Femur (tissue), 1 donor: ENCODE measurements at regions not wholly inside any gene's neighbourhood (a gene's known extent, or its start where the extent isn't known, plus 50 kb on each side); places are given as distances from the start of the nearest gene placed in this dataset.
"Not testable (repeated sequence)": the region's sequence is repeated elsewhere in the genome, so short reads cannot be mapped to it uniquely, and the experiment has no call there.

ENCODE experiments used
- DNase-seq: peaks from one replicate; pipeline ENCODE4 v3.0.0-alpha.2; 2017

DNA sequence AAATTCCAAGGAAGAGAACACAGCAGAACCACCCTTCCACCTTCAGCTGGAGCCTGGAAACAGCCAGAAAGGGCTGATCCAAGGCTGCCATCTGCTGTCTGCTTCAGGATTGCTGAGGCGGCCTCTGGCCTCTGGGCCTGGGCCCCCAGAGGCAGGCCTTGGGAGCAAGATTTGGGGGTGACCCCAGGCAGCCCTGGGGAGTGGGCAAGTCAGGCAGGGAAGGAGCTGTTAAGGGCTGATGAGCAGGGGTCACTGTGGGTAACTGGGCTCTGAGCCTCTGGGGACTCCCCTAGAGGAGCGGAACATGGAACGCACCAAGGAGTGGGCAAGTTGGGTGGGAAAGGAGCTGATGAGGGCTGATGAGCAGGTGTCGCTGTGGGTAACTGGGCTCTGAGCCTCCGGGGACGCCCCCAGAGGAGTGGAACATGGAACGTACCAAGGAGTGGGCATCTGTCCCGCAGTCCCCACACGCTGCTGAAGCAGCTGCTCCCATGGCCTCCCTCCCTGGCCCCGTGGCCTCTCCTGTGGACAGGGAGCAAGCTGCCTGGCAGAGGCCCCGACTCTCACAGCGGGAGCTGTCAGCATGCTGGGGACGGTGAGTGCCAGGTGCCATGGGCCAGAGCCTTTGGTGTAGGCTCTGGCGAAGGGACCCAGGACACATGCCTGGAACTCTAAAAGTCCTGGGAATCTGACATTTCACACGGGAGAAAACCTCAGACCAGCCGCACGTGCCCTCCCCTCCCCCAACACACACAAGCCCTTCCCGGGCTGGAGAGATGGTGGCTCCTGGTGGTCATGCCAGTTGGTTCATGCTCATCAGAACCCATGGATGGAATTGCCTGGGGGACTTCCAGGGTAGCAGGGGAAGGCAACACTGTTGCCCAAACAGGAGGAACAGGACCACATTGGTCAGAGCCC is 148.8 kb downstream of the NPIPB11 start:
- not testable (repeated sequence) for DNase-seq

- peak; percentile 17 for DNase-seq
Measured at GRCh38 chr16:29256501-29256981, 150.0 kb downstream of the NPIPB11 start.

- peak; percentile 26 for DNase-seq
Measured at GRCh38 chr16:29255957-29256356, 150.6 kb downstream of the NPIPB11 start.

DNA sequence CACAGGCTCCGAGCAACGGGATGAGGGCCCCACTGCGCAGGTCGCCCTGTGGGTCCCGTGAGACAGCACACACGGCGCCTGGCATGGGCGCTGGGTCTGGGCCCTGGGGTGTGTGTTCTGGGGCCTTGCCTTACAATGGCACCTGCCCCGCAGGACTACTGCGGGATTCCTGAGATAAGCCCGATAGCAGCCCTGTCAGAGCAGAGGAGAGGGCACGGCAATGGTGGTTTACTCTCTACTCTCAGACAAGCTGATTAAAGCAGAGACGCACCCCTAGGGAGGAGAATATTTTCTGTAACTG is 151.1 kb downstream of the NPIPB11 start:
- DNase-seq: not testable (repeated sequence)

- peak; percentile 21 for DNase-seq
Measured at GRCh38 chr16:29254676-29255495, 151.6 kb downstream of the NPIPB11 start.

DNA sequence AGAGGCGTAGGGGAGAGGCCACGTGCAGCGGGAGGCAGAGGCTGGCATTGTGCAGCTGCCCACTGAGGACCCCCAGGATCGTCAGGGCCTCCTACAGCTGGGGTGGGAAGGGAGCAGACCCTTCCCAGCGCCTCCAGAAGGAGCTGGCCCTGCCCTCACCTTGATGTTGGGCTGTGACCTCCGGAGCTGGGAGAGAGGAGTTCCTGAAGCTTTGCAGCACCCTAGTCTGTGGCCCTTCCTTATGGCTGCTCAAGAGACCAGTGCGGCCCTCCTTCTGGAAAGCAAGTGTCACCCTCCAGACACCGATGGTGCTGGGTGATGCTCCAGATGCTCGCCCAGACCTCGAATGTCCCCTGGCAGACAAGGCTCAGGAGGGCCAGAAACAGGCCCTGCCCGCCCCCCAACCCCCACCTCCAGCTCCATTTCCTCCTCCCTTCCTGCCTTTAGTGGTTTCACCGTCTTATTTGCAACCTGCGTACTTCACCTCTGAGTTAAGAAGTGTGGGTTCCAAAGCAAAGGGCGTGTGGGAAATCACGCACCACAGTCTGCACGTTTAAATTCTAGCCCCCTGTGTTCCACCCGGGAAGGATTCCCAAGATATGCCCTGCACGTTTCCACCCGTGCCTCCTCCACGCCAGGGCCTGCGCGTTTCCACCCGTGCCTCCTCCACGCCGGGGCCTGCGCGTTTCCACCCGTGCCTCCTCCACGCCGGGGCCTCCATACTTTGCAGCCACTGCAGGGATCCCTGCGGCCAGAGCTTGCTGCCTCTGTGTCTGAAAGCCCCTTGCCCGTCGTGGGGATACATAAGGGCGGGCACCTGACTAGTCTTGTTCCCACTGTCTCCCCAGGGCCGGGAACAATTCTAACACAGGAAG is 152.6 kb downstream of the NPIPB11 start:
- peak; percentile 11 for DNase-seq

DNA sequence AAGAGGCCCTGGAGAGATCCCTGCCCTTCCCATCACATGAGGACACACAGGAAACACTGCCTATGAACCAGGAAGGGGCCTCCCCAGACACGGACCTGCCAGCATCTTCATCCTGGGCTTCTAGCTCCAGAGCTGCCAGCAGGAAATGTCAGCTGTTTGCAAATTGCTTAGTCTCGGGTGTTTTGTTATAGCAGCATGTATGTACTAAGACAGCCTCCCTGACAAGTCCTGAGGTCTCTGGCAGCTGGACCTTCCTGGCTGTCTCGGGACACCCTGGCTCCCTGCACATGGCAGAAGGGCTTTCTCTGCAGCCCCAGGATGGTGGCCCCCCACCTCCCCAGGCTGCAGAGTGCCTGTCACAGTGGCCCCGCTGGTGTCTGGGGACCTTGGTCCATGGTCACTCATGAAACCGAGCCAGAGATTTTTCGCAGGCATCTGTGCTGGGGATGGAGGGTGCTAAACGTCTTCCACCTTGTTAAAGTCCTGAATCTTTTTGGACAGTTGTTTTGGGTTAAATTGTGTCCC is 153.4 kb downstream of the NPIPB11 start:
- DNase-seq: peak; percentile 16

- not testable (repeated sequence) for DNase-seq
Measured at GRCh38 chr16:29252311-29252710, 154.2 kb downstream of the NPIPB11 start.

DNA sequence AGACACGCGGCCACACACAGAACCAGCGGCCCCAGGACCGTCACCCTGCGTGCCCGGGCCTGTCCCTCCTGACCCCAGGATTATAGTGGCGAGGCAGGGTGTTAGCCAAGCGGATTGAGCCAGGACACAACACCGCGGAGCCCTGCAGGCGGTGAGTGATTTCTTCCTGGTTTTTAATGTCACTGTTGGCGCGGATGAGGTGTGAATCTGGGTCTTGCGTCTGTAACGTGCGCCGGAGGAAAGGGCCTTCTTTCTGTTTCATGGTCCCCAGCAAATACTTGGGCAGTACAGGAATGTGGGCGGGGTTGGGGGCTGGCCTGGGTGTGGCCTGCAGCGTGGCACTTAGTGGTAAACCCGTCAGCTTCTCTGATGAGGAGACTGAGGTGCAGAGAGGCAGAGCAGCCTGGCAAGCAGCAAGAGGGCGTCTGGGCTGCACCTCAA is 154.9 kb downstream of the NPIPB11 start:
- DNase-seq: peak; percentile 38

DNA sequence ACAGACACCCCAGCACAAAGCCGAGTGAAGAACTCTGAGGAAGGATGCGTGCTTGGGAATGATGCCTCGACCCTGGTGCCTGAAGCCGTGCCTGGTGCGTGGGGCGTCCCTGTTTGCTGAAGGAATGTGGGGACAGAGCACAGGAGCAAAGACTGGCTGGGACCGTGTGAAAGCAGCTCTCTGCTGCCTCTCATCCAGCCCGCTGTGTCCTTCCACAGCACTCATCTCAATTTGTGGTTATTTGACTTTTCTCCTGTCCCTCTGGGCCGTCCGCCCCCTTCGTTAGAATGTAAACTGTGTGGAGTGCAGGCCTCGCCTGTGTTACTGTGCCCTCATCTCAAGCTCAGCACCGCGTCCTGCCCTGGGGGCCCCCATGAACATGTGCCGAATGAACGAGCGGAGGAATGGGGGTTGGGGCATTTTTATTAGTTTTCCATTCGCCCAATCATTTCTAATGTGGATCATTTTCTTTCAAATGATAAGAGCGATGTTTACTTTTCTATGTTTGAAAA is 155.5 kb downstream of the NPIPB11 start:
- peak; percentile 26 for DNase-seq

DNA sequence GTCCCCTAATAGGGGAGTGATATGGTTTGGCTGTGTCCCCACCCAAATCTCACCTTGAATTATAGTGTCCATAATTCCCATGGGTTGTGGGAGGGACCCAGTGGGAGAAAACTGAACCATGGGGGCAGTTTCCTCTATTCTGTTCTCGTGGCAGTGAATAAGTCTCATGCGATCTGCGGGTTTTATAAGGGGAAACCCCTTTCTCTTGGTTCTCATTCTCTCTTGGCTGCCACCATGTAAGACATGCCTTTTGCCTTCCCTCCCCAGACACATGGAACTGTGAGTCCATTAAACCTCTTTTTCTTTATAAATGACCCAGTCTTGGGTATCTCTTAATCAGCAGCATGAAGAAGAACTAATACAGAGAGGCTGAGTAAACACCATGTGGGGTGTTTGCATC is 156.0 kb downstream of the NPIPB11 start:
- not testable (repeated sequence) for DNase-seq

GRCh38 chr16:29248940-29249318 is 157.6 kb downstream of the NPIPB11 start:
- DNase-seq: not testable (repeated sequence)

- DNase-seq: peak; percentile 51
Measured at GRCh38 chr16:29248306-29248939, 158.1 kb downstream of the NPIPB11 start.

DNA sequence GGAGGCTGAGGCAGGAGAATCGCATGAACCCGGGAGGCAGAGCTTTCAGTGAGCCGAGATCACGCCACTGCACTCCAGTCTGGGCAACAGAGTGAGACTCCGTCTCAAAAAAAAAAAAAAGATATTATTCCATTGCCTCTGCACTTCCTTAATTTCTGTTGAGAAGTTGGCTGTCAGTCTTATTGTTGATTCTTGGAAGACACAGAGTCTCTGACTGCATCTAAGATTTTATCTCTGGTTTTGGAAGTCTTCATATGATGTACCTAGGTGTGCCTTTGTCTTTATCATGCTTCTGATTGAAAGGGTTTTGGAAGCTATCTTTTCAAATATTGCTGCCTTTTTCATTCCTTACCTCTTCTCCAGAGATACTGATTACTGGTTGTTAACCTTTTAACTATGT is 160.4 kb downstream of the NPIPB11 start:
- not testable (repeated sequence) for DNase-seq

DNA sequence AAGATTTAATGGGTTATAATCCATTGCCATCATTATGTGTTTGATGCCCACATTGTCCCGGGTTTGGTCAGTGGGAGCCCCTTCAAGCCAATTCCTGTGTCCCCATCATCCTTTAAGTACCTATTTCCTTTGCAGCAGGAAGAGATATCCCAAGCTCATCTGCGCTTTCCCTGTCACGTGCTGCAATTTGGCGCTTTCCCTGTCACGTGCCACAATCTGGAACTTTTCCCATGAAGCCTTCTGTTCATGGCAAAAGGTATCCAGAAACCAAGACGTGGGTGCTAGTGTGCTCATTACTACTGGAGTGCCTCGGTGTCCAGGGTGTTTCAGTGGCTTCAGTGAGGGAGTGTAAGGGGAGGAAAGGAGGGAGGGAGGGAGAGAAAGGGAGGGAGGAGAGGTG is 168.5 kb downstream of the NPIPB11 start:
- DNase-seq: no peak

- peak; percentile 11 for DNase-seq
Measured at GRCh38 chr16:29237495-29237894, 169.0 kb downstream of the NPIPB11 start.

DNA sequence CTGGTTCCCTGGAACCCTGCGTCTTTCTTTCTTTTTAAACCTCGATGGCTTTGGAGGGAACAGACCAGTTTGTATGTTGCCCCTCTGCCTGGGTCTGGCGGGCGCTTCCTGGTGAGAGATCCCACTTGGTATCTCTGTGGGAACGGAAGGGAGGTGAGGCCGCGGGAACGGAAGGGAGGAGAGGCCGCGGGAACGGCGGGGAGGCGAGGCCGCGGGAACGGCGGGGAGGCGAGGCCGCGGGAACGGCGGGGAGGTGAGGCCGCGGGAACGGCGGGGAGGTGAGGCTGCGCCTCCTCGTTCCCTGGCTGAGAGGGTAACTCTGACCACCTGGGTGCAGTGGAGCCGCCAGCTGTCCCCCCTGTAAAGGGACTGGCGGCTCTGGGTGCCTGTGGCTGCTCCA is 169.5 kb downstream of the NPIPB11 start:
- DNase-seq: not testable (repeated sequence)

DNA sequence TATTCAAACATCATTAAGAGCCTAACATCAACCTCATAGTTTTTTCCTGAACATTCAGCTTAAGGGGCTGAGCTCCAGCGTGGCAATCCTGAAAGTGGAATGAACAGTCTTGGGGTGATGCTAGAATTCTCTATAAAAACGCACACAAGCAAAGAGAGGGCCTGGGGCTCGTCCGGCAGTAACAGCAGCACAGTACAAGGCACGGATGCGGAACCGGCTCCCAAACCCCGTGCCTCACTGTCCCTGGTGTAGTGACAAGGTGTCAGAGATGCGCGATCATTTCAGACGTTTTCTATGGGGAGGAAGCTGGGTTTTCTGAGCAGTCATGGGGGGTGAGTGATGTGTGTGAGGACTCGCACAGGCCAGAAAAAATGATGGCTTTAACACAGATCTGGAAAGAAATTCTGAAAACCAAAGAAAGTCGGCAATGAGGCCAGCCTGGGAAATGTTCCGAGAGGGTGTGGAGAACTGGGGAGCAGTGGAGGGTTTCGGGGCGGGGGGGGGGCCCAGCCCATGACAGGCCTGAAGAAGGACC is 170.6 kb downstream of the NPIPB11 start:
- peak; percentile 29 for DNase-seq

GRCh38 chr16:29234536-29235275 is 171.8 kb downstream of the NPIPB11 start:
- peak; percentile 35 for DNase-seq

DNA sequence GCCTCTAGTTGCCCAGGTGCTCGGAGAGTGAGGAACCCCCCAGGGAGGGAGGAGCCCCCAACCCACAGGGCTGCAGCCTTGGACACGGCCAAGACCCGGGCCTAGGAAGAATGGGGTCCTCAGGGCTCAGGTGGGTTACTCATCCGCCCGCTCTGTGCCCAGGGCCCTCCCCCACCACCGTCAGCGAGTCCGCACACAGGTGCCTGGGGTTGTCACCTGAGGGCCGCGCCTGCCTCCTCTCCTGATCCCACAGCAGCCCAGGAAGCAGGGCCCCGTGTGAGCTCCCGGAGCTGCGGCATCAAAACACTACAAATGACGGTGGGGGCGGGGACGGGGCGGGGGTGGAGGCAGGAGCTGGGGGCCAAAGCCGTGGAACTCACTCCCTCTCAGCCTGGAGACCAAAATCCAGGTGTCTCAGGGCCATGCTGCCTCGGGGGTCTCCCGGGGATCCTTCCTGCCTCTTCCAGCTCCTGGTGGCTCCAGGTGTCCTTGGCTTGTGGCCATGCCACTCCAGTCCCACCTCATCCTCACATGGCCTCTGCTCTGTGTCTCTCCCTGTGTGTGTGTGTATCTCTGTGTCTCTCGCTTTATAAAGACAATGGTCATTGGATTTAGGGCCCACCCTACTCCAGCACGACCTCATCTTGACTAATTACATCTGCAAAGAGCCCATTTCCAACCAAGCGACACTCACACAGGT is 172.7 kb downstream of the NPIPB11 start:
- peak; percentile 13 for DNase-seq
